ENCODE measurements at regions not wholly inside any gene's neighbourhood (a gene's known extent, or its start where the extent isn't known, plus 50 kb on each side); places are given as distances from the start of the nearest gene placed in this dataset.

GRCh38 chr12:90589956-90590355, 365.0 kb downstream of the CCER1 start:
- DNase-seq (ENCODE audit: insufficient read length, low spot score) (no peak), FAIRE-seq (no peak)
- no peak for TF ChIP-seq CTCF (IDR thresholded peaks at IDR 0.05; ENCODE audit: insufficient read depth, missing control alignments)

- DNase-seq (ENCODE audit: insufficient read length, low spot score) (no peak), FAIRE-seq (no peak)
- TF ChIP-seq CTCF (IDR thresholded peaks at IDR 0.05; ENCODE audit: insufficient read depth, missing control alignments), result no peak
These were observed 369.2 kb downstream of the CCER1 start for GRCh38 chr12:90585640-90586304.

GRCh38 chr12:90576707-90577106, 378.3 kb downstream of the CCER1 start:
- DNase-seq (ENCODE audit: insufficient read length, low spot score) (no peak), FAIRE-seq (no peak)
- TF ChIP-seq CTCF (IDR thresholded peaks at IDR 0.05; ENCODE audit: insufficient read depth, missing control alignments), result no peak

- TF ChIP-seq CTCF (IDR thresholded peaks at IDR 0.05; ENCODE audit: insufficient read depth, missing control alignments), result no peak
- FAIRE-seq (no peak), DNase-seq (ENCODE audit: insufficient read length, low spot score) (no peak)
These were observed 379.0 kb downstream of the CCER1 start for GRCh38 chr12:90575995-90576394.

GRCh38 chr12:90574676-90575075, 380.3 kb downstream of the CCER1 start:
- no peak for FAIRE-seq
- TF ChIP-seq CTCF (IDR thresholded peaks at IDR 0.05; ENCODE audit: insufficient read depth, missing control alignments), result no peak
- DNase-seq (ENCODE audit: insufficient read length, low spot score), result no peak

- no peak for TF ChIP-seq CTCF (IDR thresholded peaks at IDR 0.05; ENCODE audit: insufficient read depth, missing control alignments)
- FAIRE-seq (no peak), DNase-seq (ENCODE audit: insufficient read length, low spot score) (no peak)
These were observed 382.2 kb downstream of the CCER1 start for GRCh38 chr12:90572778-90573177.

GRCh38 chr12:90569685-90570084, 385.3 kb downstream of the CCER1 start:
- no peak for TF ChIP-seq CTCF (IDR thresholded peaks at IDR 0.05; ENCODE audit: insufficient read depth, missing control alignments)
- FAIRE-seq (no peak), DNase-seq (ENCODE audit: insufficient read length, low spot score) (no peak)

Measured in D721Med (cell line).